Skeletal muscle tissue (tissue), 3 donors: ENCODE measurements at regions not wholly inside any gene's neighbourhood (a gene's known extent, or its start where the extent isn't known, plus 50 kb on each side); places are given as distances from the start of the nearest gene placed in this dataset.

Experiments used
- H3K27ac ChIP-seq: one replicate; pipeline ENCODE4 v1.7.0; 2013; ENCODE audit warnings: mild to moderate bottlenecking, low read depth, low read length, inconsistent platforms
- H3K27me3 ChIP-seq, 3 donors: one replicate each; pipeline ENCODE4 v1.7.0; 2013; ENCODE audit warnings: low read length in 3 of 3; ENCODE audit not compliant: control insufficient read depth in 3 of 3, insufficient read depth in 3 of 3
- H3K36me3 ChIP-seq, 3 donors: one replicate each; pipeline ENCODE4 v1.7.0; 2013; ENCODE audit warnings: low read length in 3 of 3; ENCODE audit not compliant: control insufficient read depth in 3 of 3, insufficient read depth in 3 of 3
- H3K4me1 ChIP-seq, 3 donors: one replicate each; pipeline ENCODE4 v1.7.0; 2013; ENCODE audit warnings: low read length in 3 of 3, mild to moderate bottlenecking in 3 of 3; ENCODE audit not compliant: control insufficient read depth in 3 of 3, insufficient read depth in 3 of 3
- H3K4me3 ChIP-seq, 3 donors: one replicate each; pipeline ENCODE4 v1.7.0; 2013; ENCODE audit warnings: low read length in 3 of 3
- H3K9ac ChIP-seq, 3 donors: one replicate each; pipeline ENCODE4 v1.7.0; 2013; ENCODE audit warnings: low read length in 3 of 3, mild to moderate bottlenecking in 3 of 3, moderate library complexity in 2 of 3, low read depth in 1 of 3
- H3K9me3 ChIP-seq, 3 donors: one replicate each; pipeline ENCODE4 v1.7.0; 2013; ENCODE audit warnings: low read length in 3 of 3; ENCODE audit not compliant: control insufficient read depth in 3 of 3
- donor health status: Osteomylitis.

- Histone ChIP-seq H3K36me3 (no peaks in the 10 kb centered on the region), H3K9me3 (no peaks in the 10 kb centered on the region), H3K27ac (no peak overlapping the region), H3K4me1 (no peaks in the 10 kb centered on the region), H3K9ac (no peak overlapping the region), H3K4me3 (no peak overlapping the region), H3K27me3 (no peaks in the 10 kb centered on the region)
These were observed 49.9 kb upstream of the HAO2 start for GRCh38 chr1:119318466-119319309.
